MCF 10A (cell line): ENCODE measurements at regions not wholly inside any gene's neighbourhood (a gene's known extent, or its start where the extent isn't known, plus 50 kb on each side); places are given as distances from the start of the nearest gene placed in this dataset.
A peak's percentile ranks its signal among the peaks of the same experiment; 100 is the strongest.
"Not testable (repeated sequence)": the region's sequence is repeated elsewhere in the genome, so short reads cannot be mapped to it uniquely, and the experiment has no call there.

Source experiments
- BruUV-seq: library from RNA; stranded (reverse); fragments of 400-500 nt; replicated peaks from 2 replicates; lab custom pipeline; 2021; lab: Mats Ljungman, UMichigan
- CTCF ChIA-PET: fragments of 300-600 bp; sonication (Branson Sonifier 250); formaldehyde crosslinking; extraction: SDS; loops from one replicate; lab custom pipeline; 2021; ENCODE audit warnings: antibody characterized with exemption, inconsistent platforms; lab: Yijun Ruan, JAX
- POLR2A ChIA-PET: fragments of 300-600, 350-650 bp; sonication (Branson Sonifier 250); formaldehyde crosslinking; extraction: SDS; loops from one replicate; lab custom pipeline; 2020; ENCODE audit warnings: antibody characterized with exemption, inconsistent platforms; lab: Yijun Ruan, JAX
- DNase-seq: peaks from one replicate; pipeline ENCODE4 v3.0.0-alpha.2; 2018; ENCODE audit not compliant: unreplicated experiment
- H3K27ac Mint-ChIP-seq: one replicate; pipeline ENCODE4 v1.8.0; 2022; ENCODE audit warnings: mild to moderate bottlenecking, low read depth, mixed read lengths; ENCODE audit not compliant: unreplicated experiment
- H3K27me3 Mint-ChIP-seq: one replicate; pipeline ENCODE4 v1.8.0; 2022; ENCODE audit warnings: mixed read lengths; ENCODE audit not compliant: insufficient read depth, unreplicated experiment
- H3K36me3 Mint-ChIP-seq: one replicate; pipeline ENCODE4 v1.8.0; 2022; ENCODE audit warnings: mild to moderate bottlenecking, moderate library complexity, mixed read lengths; ENCODE audit not compliant: insufficient read depth, unreplicated experiment
- H3K4me1 Mint-ChIP-seq: one replicate; pipeline ENCODE4 v1.8.0; 2022; ENCODE audit warnings: mixed read lengths; ENCODE audit not compliant: insufficient read depth, unreplicated experiment
- H3K4me3 Mint-ChIP-seq: one replicate; pipeline ENCODE4 v1.8.0; 2022; ENCODE audit warnings: mild to moderate bottlenecking, moderate library complexity, mixed read lengths; ENCODE audit not compliant: unreplicated experiment
- H3K9me3 Mint-ChIP-seq: one replicate; pipeline ENCODE4 v1.8.0; 2022; ENCODE audit warnings: mixed read lengths; ENCODE audit not compliant: unreplicated experiment
- intact Hi-C: fragments of 100-400 bp; cut with micrococcal nuclease; formaldehyde crosslinking; loops from 2 replicates; pipeline ENCODE4 v1.14.1; 2022
- TF ChIP-seq, protein P1 (sequence below): fragments of 200-600 bp; IDR thresholded peaks from one replicate; pipeline ENCODE4 v1.8.0; 2022; ENCODE audit warnings: antibody characterized with exemption, mild to moderate bottlenecking; ENCODE audit not compliant: unreplicated experiment

DNA sequence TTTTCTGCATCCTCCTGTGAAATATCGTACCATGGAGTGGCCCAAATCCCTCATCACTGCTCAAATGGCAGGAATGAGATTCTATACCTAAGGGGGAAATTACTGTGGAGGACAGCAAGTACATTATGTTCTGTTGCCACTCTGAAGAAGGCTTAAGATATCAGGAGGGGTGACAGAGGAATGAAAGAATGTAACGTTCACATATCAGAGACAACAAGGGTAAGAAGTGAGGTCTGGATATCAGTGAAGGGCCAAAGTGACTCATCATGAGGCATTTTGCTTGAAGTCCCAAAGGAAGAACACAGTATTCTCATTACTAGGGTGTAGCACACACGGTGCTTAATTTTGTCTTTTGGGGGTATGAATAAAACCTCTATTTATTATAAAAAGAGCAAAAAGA, 71.5 kb upstream of the SLC13A1 start:
- intact Hi-C loops, result no loop called here
- BruUV-seq, result no TSS peak
- peak overlapping the region; percentile 37 for H3K27ac Mint-ChIP-seq
- H3K27me3 Mint-ChIP-seq, result no peaks in the 10 kb centered on the region
- peaks cover 7% of the 10 kb centered on the region for H3K4me1 Mint-ChIP-seq
- POLR2A ChIA-PET, result no interaction called here
- no peaks in the 10 kb centered on the region for H3K9me3 Mint-ChIP-seq
- DNase-seq, result peak; percentile 33
- no peaks in the 10 kb centered on the region for H3K36me3 Mint-ChIP-seq
- CTCF ChIA-PET, result interaction anchor here (0.5 kb wide), 1 partner anchor 244 kb away, joined by 3 read pairs; no protein-coding TSS in a partner anchor
- H3K4me3 Mint-ChIP-seq, result peak overlapping the region; percentile 32
- TF ChIP-seq, protein P1, sequence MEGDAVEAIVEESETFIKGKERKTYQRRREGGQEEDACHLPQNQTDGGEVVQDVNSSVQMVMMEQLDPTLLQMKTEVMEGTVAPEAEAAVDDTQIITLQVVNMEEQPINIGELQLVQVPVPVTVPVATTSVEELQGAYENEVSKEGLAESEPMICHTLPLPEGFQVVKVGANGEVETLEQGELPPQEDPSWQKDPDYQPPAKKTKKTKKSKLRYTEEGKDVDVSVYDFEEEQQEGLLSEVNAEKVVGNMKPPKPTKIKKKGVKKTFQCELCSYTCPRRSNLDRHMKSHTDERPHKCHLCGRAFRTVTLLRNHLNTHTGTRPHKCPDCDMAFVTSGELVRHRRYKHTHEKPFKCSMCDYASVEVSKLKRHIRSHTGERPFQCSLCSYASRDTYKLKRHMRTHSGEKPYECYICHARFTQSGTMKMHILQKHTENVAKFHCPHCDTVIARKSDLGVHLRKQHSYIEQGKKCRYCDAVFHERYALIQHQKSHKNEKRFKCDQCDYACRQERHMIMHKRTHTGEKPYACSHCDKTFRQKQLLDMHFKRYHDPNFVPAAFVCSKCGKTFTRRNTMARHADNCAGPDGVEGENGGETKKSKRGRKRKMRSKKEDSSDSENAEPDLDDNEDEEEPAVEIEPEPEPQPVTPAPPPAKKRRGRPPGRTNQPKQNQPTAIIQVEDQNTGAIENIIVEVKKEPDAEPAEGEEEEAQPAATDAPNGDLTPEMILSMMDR, result no peak

DNA sequence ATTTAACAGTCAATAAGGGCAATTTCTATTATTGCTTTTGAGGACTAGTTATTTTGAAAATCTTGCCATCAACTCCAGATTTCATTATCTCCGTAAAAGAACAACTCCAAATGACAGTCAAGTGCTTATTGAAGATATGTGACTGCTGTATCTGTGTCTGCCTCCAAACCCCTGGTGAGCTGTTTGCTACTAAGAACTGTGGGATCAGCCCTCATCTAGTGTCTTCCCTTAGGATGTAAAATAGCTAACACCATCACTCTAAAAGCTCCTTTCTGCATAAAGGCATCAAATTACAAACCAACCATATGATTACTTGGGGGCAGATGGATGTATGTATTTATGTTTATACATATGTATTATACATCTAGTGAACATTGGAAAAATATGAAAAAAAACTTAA, 70.8 kb upstream of the SLC13A1 start:
- DNase-seq, result no peak
- intact Hi-C loops, result no loop called here
- TF ChIP-seq, protein P1, result no peak
- H3K4me3 Mint-ChIP-seq, result no peak overlapping the region
- POLR2A ChIA-PET, result interaction anchor here (1.2 kb wide), 1 partner anchor 10 kb away, joined by 3 read pairs; no protein-coding TSS in a partner anchor
- H3K27ac Mint-ChIP-seq, result no peak overlapping the region
- BruUV-seq, result no TSS peak
- peaks cover 7% of the 10 kb centered on the region for H3K4me1 Mint-ChIP-seq
- H3K36me3 Mint-ChIP-seq, result no peaks in the 10 kb centered on the region
- H3K9me3 Mint-ChIP-seq, result no peaks in the 10 kb centered on the region
- CTCF ChIA-PET, result interaction anchor here (0.6 to 1.2 kb wide), 2 partner anchors 10 to 96 kb away, joined by 3 to 4 read pairs; no protein-coding TSS in a partner anchor
- H3K27me3 Mint-ChIP-seq, result no peaks in the 10 kb centered on the region

GRCh38 chr7:123265853-123266252, 66.1 kb upstream of the SLC13A1 start:
- no peaks in the 10 kb centered on the region for H3K36me3 Mint-ChIP-seq
- H3K27ac Mint-ChIP-seq, result no peak overlapping the region
- DNase-seq, result peak; percentile 5
- TF ChIP-seq, protein P1, result no peak
- H3K27me3 Mint-ChIP-seq, result no peaks in the 10 kb centered on the region
- H3K4me3 Mint-ChIP-seq, result no peak overlapping the region
- ChIA-PET CTCF (no interaction called here), POLR2A (no interaction called here)
- peaks cover under 1% of the 10 kb centered on the region for H3K4me1 Mint-ChIP-seq
- no TSS peak for BruUV-seq
- intact Hi-C loops, result no loop called here
- H3K9me3 Mint-ChIP-seq, result no peaks in the 10 kb centered on the region

GRCh38 chr7:123264820-123265219, 65.1 kb upstream of the SLC13A1 start:
- H3K27ac Mint-ChIP-seq, DNase-seq, POLR2A ChIA-PET, H3K9me3 Mint-ChIP-seq, BruUV-seq, H3K4me1 Mint-ChIP-seq, H3K27me3 Mint-ChIP-seq, CTCF ChIA-PET, H3K4me3 Mint-ChIP-seq, H3K36me3 Mint-ChIP-seq, intact Hi-C loops: not testable (repeated sequence)
